ENCODE measurements at regions not wholly inside any gene's neighbourhood (a gene's known extent, or its start where the extent isn't known, plus 50 kb on each side); places are given as distances from the start of the nearest gene placed in this dataset.
"Not testable (repeated sequence)": the region's sequence is repeated elsewhere in the genome, so short reads cannot be mapped to it uniquely, and the experiment has no call there.

- ChIA-PET CTCF (interaction anchor here (0.7 kb wide), 1 partner anchor 60 kb away, joined by 3 read pairs; no protein-coding TSS in a partner anchor), POLR2A (no interaction called here)
- H3K36me3 ChIP-seq (ENCODE audit: control insufficient read depth in 2 of 2, insufficient read depth in 1 of 2, low read length in 2 of 2): no peaks in the 10 kb centered on the region
- H3K9me3 ChIP-seq (ENCODE audit: control insufficient read depth, insufficient read depth, low read depth, low read length): no peaks in the 10 kb centered on the region
- TF ChIP-seq PATZ1 (tag by site-specific recombination; IDR thresholded peaks at IDR 0.05) (no peak), YY1 (tag by site-specific recombination; IDR thresholded peaks at IDR 0.05) (no peak), ZNF239 (tag by site-specific recombination; IDR thresholded peaks at IDR 0.05) (no peak), ZNF514 (tag by site-specific recombination; IDR thresholded peaks at IDR 0.05) (no peak)
- no peaks in the 10 kb centered on the region for H3K4me1 ChIP-seq (ENCODE audit: control insufficient read depth, insufficient read depth, low read length)
- no peak overlapping the region for H3K4me3 ChIP-seq (ENCODE audit: low read depth, low read length)
- no peak overlapping the region for H3K27ac ChIP-seq (ENCODE audit: extremely low read depth, low read depth, low read length)
These were observed 189.2 kb downstream of the OSR1 start for GRCh38 chr2:19169134-19169768.

- POLR2A ChIA-PET; H3K36me3 ChIP-seq (ENCODE audit: control insufficient read depth in 2 of 2, insufficient read depth in 1 of 2, low read length in 2 of 2); H3K4me3 ChIP-seq (ENCODE audit: low read depth, low read length); H3K4me1 ChIP-seq (ENCODE audit: control insufficient read depth, insufficient read depth, low read length); CTCF ChIA-PET; H3K27ac ChIP-seq (ENCODE audit: extremely low read depth, low read depth, low read length); H3K9me3 ChIP-seq (ENCODE audit: control insufficient read depth, insufficient read depth, low read depth, low read length): not testable (repeated sequence)
These were observed 194.3 kb downstream of the OSR1 start for GRCh38 chr2:19164099-19164498.

- POLR2A ChIA-PET: interaction anchor here (0.8 kb wide), 1 partner anchor 181 kb away, joined by 3 read pairs; no protein-coding TSS in a partner anchor
- no peaks in the 10 kb centered on the region for H3K4me1 ChIP-seq (ENCODE audit: control insufficient read depth, insufficient read depth, low read length)
- CTCF ChIA-PET: no interaction called here
- no peak overlapping the region for H3K4me3 ChIP-seq (ENCODE audit: low read depth, low read length)
- no peaks in the 10 kb centered on the region for H3K9me3 ChIP-seq (ENCODE audit: control insufficient read depth, insufficient read depth, low read depth, low read length)
- no peaks in the 10 kb centered on the region for H3K36me3 ChIP-seq (ENCODE audit: control insufficient read depth in 2 of 2, insufficient read depth in 1 of 2, low read length in 2 of 2)
- no peak overlapping the region for H3K27ac ChIP-seq (ENCODE audit: extremely low read depth, low read depth, low read length)
- TF ChIP-seq ZNF660 (tag by site-specific recombination; IDR thresholded peaks at IDR 0.05) (no peak), CTCF (tag by site-specific recombination; IDR thresholded peaks at IDR 0.05) (no peak), ZBTB26 (tag by site-specific recombination; optimal IDR thresholded peaks at IDR 0.05) (no peak), ZNF776 (tag by site-specific recombination; IDR thresholded peaks at IDR 0.05; ENCODE audit: borderline replicate concordance) (no peak), ZBTB11 (tag by site-specific recombination; conservative IDR thresholded peaks at IDR 0.05; ENCODE audit: low read depth) (no peak), ZNF354C (tag by site-specific recombination; IDR thresholded peaks at IDR 0.05; ENCODE audit: borderline replicate concordance, low read depth) (no peak), ZBTB6 (tag by site-specific recombination; IDR thresholded peaks at IDR 0.05) (no peak), ZNF585B (tag by site-specific recombination; IDR thresholded peaks at IDR 0.05) (no peak), ZNF837 (tag by site-specific recombination; IDR thresholded peaks at IDR 0.05) (no peak), ZNF311 (tag by site-specific recombination; IDR thresholded peaks at IDR 0.05; ENCODE audit: borderline replicate concordance) (no peak), ZNF114 (tag by site-specific recombination; IDR thresholded peaks at IDR 0.05) (no peak), ZNF645 (tag by site-specific recombination; IDR thresholded peaks at IDR 0.05) (no peak), ZNF843 (tag by site-specific recombination; IDR thresholded peaks at IDR 0.05) (no peak), ZNF274 (IDR thresholded peaks at IDR 0.05; ENCODE audit: low read length) (no peak), ZNF274 (tag by site-specific recombination; IDR thresholded peaks at IDR 0.05; ENCODE audit: borderline replicate concordance) (no peak), ZFP69B (tag by site-specific recombination; IDR thresholded peaks at IDR 0.05) (no peak)
These were observed 199.5 kb downstream of the OSR1 start for GRCh38 chr2:19158896-19159295.

Data from HEK293 (cell line).